Ovary (tissue), 3 donors: ENCODE measurements at regions not wholly inside any gene's neighbourhood (a gene's known extent, or its start where the extent isn't known, plus 50 kb on each side); places are given as distances from the start of the nearest gene placed in this dataset.

Experiments
- CTCF ChIP-seq, 3 donors: fragments of 450-650 bp in 2 of 3; fragments of 200-600 bp in 1 of 3; IDR thresholded peaks; one replicate each; pipeline versions ENCODE4 v1.5.1 to v1.8.0; 2016 to 2022; ENCODE audit warnings: antibody characterized with exemption in 3 of 3, mild to moderate bottlenecking in 1 of 3
- POLR2A ChIP-seq: fragments of 450-650 bp; IDR thresholded peaks from one replicate; pipeline ENCODE4 v1.6.1; 2017; ENCODE audit warnings: antibody characterized with exemption, mild to moderate bottlenecking, moderate library complexity
- donor health status: DM: no; HTN: no; CAD: no.

DNA sequence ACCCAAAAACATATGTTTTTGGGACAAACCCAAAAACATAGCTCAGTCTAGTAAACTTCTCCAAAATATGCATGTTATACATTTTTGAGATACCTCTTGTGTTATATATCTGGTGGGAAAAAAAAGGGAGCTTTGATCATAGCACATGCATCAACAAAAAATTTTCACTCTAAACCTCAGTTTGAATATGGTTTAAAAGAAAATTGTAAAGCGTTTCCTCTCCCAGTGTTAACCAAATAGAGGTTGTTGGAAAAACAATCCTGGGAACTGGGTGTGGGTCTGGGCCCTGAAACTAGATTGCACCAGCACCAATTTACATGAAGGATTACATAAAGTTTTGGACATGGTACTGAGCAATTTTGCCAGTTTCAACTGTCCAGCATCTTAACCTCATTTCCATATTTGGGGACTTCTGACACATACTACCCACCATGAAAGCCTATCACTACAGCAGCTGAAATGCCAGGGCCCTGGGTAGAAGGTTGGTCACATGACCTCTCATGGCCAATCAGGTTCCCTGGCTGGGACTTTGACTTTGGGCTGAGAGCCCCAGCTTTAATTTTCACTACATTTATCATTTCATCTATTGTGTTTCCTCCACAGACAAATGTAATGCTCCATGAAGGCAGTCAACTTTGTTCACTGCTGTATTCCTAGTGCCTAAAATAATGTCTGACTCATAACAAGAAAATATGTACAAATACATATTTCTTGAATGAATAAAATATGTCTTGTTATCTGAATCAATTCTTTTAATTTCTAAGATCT lies 150.7 kb downstream of the SETD4 start:
- no peak for TF ChIP-seq CTCF (IDR thresholded peaks at IDR 0.05)
- TF ChIP-seq POLR2A = no peak
